IPS-NIHi11 (cell line): ENCODE measurements at regions not wholly inside any gene's neighbourhood (a gene's known extent, or its start where the extent isn't known, plus 50 kb on each side); places are given as distances from the start of the nearest gene placed in this dataset.
"Not testable (repeated sequence)": the region's sequence is repeated elsewhere in the genome, so short reads cannot be mapped to it uniquely, and the experiment has no call there.

Experiments
- DNase-seq: peaks from one replicate; pipeline ENCODE4 v3.0.0; 2012; ENCODE audit warnings: mixed read lengths, low spot score

GRCh38 chr13:22757530-22758120, 423.2 kb upstream of the SGCG start:
- DNase-seq: no peak

GRCh38 chr13:22758245-22758644, 422.5 kb upstream of the SGCG start:
- no peak for DNase-seq

- no peak for DNase-seq
Measured at GRCh38 chr13:22761709-22762108, 419.1 kb upstream of the SGCG start.

GRCh38 chr13:22765547-22765946, 415.2 kb upstream of the SGCG start:
- DNase-seq: no peak

- no peak for DNase-seq
Measured at GRCh38 chr13:22770891-22771290, 409.9 kb upstream of the SGCG start.

GRCh38 chr13:22773465-22773864, 407.3 kb upstream of the SGCG start:
- DNase-seq: no peak

GRCh38 chr13:22776394-22777186, 404.2 kb upstream of the SGCG start:
- no peak for DNase-seq

GRCh38 chr13:22777207-22777606, 403.6 kb upstream of the SGCG start:
- DNase-seq: no peak

GRCh38 chr13:22789027-22789593, 391.7 kb upstream of the SGCG start:
- no peak for DNase-seq

- no peak for DNase-seq
Measured at GRCh38 chr13:22789916-22790315, 390.9 kb upstream of the SGCG start.

GRCh38 chr13:22793598-22794134, 387.1 kb upstream of the SGCG start:
- peak; percentile 42 for DNase-seq

GRCh38 chr13:22800526-22801401, 380.0 kb upstream of the SGCG start:
- no peak for DNase-seq

- DNase-seq: no peak
Measured at GRCh38 chr13:22801402-22802003, 379.3 kb upstream of the SGCG start.

- DNase-seq: no peak
Measured at GRCh38 chr13:22812793-22813192, 368.0 kb upstream of the SGCG start.

GRCh38 chr13:22813531-22814377, 367.0 kb upstream of the SGCG start:
- DNase-seq: not testable (repeated sequence)

- DNase-seq: not testable (repeated sequence)
Measured at GRCh38 chr13:22814433-22814832, 366.3 kb upstream of the SGCG start.

GRCh38 chr13:22821589-22821988, 359.2 kb upstream of the SGCG start:
- no peak for DNase-seq

GRCh38 chr13:22825186-22825585, 355.6 kb upstream of the SGCG start:
- DNase-seq: no peak

- no peak for DNase-seq
Measured at GRCh38 chr13:22828081-22828480, 352.7 kb upstream of the SGCG start.

GRCh38 chr13:22836475-22836874, 344.3 kb upstream of the SGCG start:
- DNase-seq: no peak
